A549 (cell line): ENCODE measurements at regions not wholly inside any gene's neighbourhood (a gene's known extent, or its start where the extent isn't known, plus 50 kb on each side); places are given as distances from the start of the nearest gene placed in this dataset.

Source experiments
- ATAC-seq, 2 experiments: fragments of 200-7000 bp in 1 of 2; fragments of >200 bp in 1 of 2; cut with Nextera tagmentation in 1 of 2; cut with Tn5 transposase in 1 of 2; 3 replicates each; pipeline versions ENCODE4 v1.8.0 to v1.9.1; 2018 to 2020; ENCODE audit warnings: mild to moderate bottlenecking in 1 of 2, moderate library complexity in 1 of 2
- CTCF ChIA-PET: fragments of 300-600 bp; sonication (Branson Sonifier 250); formaldehyde crosslinking; extraction: SDS; loops from one replicate; lab custom pipeline; 2021; ENCODE audit warnings: antibody characterized with exemption, inconsistent platforms; lab: Yijun Ruan, JAX
- POLR2A ChIA-PET: fragments of 350-600 bp; formaldehyde crosslinking; extraction: SDS; loops from one replicate; lab custom pipeline; 2021; ENCODE audit warnings: antibody characterized with exemption, inconsistent platforms; lab: Yijun Ruan, JAX
- DNase-seq, 2 experiments: peaks; one replicate each; pipeline versions ENCODE4 v3.0.0 to v3.0.0-alpha.2; 2011 to 2016; ENCODE audit warnings: low read depth in 1 of 2, low spot score in 1 of 2
- FAIRE-seq: peaks from 2 replicates; lab custom pipeline; 2011; peaks lifted over from hg19 to GRCh38; lab: Jason Lieb, UNC
- H3K27ac ChIP-seq, 2 experiments: fragments of >200 bp; sonication (Bioruptor Twin); formaldehyde crosslinking; 3 replicates each; pipeline ENCODE4 v1.5.1; 2016 to 2017
- H3K4me1 ChIP-seq: fragments of >200 bp; sonication (Bioruptor Twin); formaldehyde crosslinking; 3 replicates; pipeline ENCODE4 v1.6.1; 2016
- H3K4me2 ChIP-seq: fragments of >200 bp; sonication (Bioruptor Twin); formaldehyde crosslinking; 3 replicates; pipeline ENCODE4 v1.6.1; 2016
- H3K4me3 ChIP-seq: fragments of >200 bp; sonication (Bioruptor Twin); formaldehyde crosslinking; 3 replicates; pipeline ENCODE4 v1.5.1; 2016
- H3K9me3 ChIP-seq: fragments of >200 bp; sonication (Bioruptor Twin); formaldehyde crosslinking; 3 replicates; pipeline ENCODE4 v1.6.1; 2016
- ATOH8 ChIP-seq: fragments of 250-450 bp; sonication (Bioruptor Pico); IDR thresholded peaks from 2 replicates; pipeline ENCODE4 v1.5.0; 2020; ENCODE audit warnings: low read depth, mild to moderate bottlenecking, moderate library complexity
- CBX2 ChIP-seq: fragments of 200-600 bp; sonication (generic); IDR thresholded peaks from 2 replicates; pipeline ENCODE4 v1.6.1; 2016; ENCODE audit warnings: low read depth, mild to moderate bottlenecking, borderline replicate concordance
- CHD2 ChIP-seq: fragments of 150-350 bp; IDR thresholded peaks from 2 replicates; pipeline ENCODE4 v1.6.1; 2014; ENCODE audit warnings: low read length; ENCODE audit not compliant: partially characterized antibody
- CHD4 ChIP-seq: fragments of 200-600 bp; sonication (generic); IDR thresholded peaks from 2 replicates; pipeline ENCODE4 v1.6.1; 2016; ENCODE audit warnings: antibody characterized with exemption, mild to moderate bottlenecking, borderline replicate concordance
- CTCF ChIP-seq: fragments of >200 bp; sonication (Bioruptor Twin); formaldehyde crosslinking; IDR thresholded peaks from 3 replicates; pipeline ENCODE4 v1.5.1; 2016
- FOXS1 ChIP-seq: fragments of 250-450 bp; sonication (Bioruptor Pico); IDR thresholded peaks from 2 replicates; pipeline ENCODE4 v1.5.0; 2020; ENCODE audit warnings: mild to moderate bottlenecking, moderate library complexity
- HMGXB4 ChIP-seq: fragments of 250-450 bp; sonication (Bioruptor Pico); IDR thresholded peaks from 2 replicates; pipeline ENCODE4 v1.5.0; 2021; ENCODE audit warnings: mild to moderate bottlenecking, moderate library complexity, borderline replicate concordance
- HOXA7 ChIP-seq: fragments of 250-450 bp; sonication (Bioruptor Pico); IDR thresholded peaks from 2 replicates; pipeline ENCODE4 v1.5.0; 2020; ENCODE audit warnings: mild to moderate bottlenecking, moderate library complexity
- KDM5A ChIP-seq: fragments of 200-600 bp; sonication (generic); IDR thresholded peaks from 2 replicates; pipeline ENCODE4 v1.6.1; 2016; ENCODE audit warnings: antibody characterized with exemption, mild to moderate bottlenecking
- MAFK ChIP-seq: fragments of 450-650 bp; IDR thresholded peaks from 2 replicates; pipeline ENCODE4 v1.6.1; 2014; ENCODE audit not compliant: partially characterized antibody
- NFE2L2 ChIP-seq: fragments of 150-350 bp; conservative IDR thresholded peaks from 2 replicates; pipeline ENCODE4 v1.6.1; 2014; ENCODE audit warnings: low read length
- PBX3 ChIP-seq: IDR thresholded peaks from 2 replicates; pipeline ENCODE4 v1.6.1; 2012
- POLR2A ChIP-seq: IDR thresholded peaks from 2 replicates; pipeline ENCODE4 v1.6.1; 2012; ENCODE audit warnings: mild to moderate bottlenecking, low read length
- RARB ChIP-seq: fragments of 250-450 bp; sonication (Bioruptor Pico); IDR thresholded peaks from 2 replicates; pipeline ENCODE4 v1.8.0; 2021; ENCODE audit warnings: mild to moderate bottlenecking, moderate library complexity
- RCOR1 ChIP-seq: fragments of 150-350 bp; IDR thresholded peaks from 2 replicates; pipeline ENCODE4 v1.6.1; 2014; ENCODE audit warnings: antibody characterized with exemption, low read length, low read depth
- RFX5 ChIP-seq: fragments of 450-650 bp; IDR thresholded peaks from 2 replicates; pipeline ENCODE4 v1.7.1; 2014; ENCODE audit warnings: antibody characterized with exemption, mild to moderate bottlenecking, moderate library complexity
- RNF2 ChIP-seq: fragments of 200-600 bp; sonication (generic); IDR thresholded peaks from 2 replicates; pipeline ENCODE4 v1.6.1; 2016; ENCODE audit warnings: low read depth, mild to moderate bottlenecking, antibody characterized with exemption, moderate library complexity, borderline replicate concordance
- SREBF2 ChIP-seq: fragments of 450-650 bp; IDR thresholded peaks from 2 replicates; pipeline ENCODE4 v1.6.1; 2014; ENCODE audit warnings: mild to moderate bottlenecking, moderate library complexity
- TP53 ChIP-seq: fragments of 250-450 bp; sonication (Bioruptor Pico); IDR thresholded peaks from 2 replicates; pipeline ENCODE4 v1.5.0; 2021; ENCODE audit warnings: mild to moderate bottlenecking, moderate library complexity
- ZC3H11A ChIP-seq: fragments of 450-650 bp; IDR thresholded peaks from 2 replicates; pipeline ENCODE4 v1.6.1; 2014; ENCODE audit warnings: antibody characterized with exemption, mild to moderate bottlenecking
- ZSCAN20 ChIP-seq: fragments of 250-450 bp; sonication (Bioruptor Pico); IDR thresholded peaks from 2 replicates; pipeline ENCODE4 v1.8.0; 2022; ENCODE audit warnings: mild to moderate bottlenecking, moderate library complexity
- WGBS: methylation state at CpG from one replicate; pipeline ENCODE4 v1.1.6; 2017; ENCODE audit errors: missing lambda C conversion rate; 5-methylcytosine and 5-hydroxymethylcytosine counted together
- TF ChIP-seq, protein P1 (sequence below): IDR thresholded peaks from 2 replicates; pipeline ENCODE4 v1.6.1; 2012
- TF ChIP-seq, protein P2 (sequence below): fragments of 150-350 bp; IDR thresholded peaks from 2 replicates; pipeline ENCODE4 v1.6.1; 2014; ENCODE audit warnings: low read depth, mild to moderate bottlenecking, low read length

GRCh38 chr4:60223208-60223923 is 976.8 kb upstream of the ADGRL3 start (continued):
- TF ChIP-seq, protein P1, sequence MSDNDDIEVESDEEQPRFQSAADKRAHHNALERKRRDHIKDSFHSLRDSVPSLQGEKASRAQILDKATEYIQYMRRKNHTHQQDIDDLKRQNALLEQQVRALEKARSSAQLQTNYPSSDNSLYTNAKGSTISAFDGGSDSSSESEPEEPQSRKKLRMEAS = no peak

DNA sequence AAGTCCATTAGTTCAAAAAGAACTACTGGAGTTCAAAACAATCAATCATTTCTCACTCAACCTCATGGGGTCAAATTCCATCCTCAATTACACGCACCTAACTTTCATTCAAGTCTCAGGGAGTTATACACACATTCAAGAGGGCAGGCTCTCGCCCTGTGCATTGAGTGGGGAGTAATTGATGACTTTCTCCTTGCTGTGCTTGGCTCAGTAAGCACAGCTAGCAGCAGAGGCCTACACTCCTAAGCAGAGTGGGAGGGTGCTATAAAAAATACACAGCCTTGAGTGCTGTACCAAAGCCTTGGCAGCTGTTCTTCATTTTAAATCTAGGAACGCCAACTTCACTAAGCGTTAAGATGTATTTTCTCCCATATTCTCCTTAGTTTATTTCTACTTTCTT is 958.3 kb upstream of the ADGRL3 start:
- Histone ChIP-seq H3K4me2 (no peak overlapping the region), H3K4me1 (no peaks in the 10 kb centered on the region), H3K9me3 (no peaks in the 10 kb centered on the region), H3K4me3 (no peak overlapping the region), H3K27ac (no peak overlapping the region)
- no peak for TF ChIP-seq PBX3
- TF ChIP-seq FOXS1 (CRISPR knock-in tag) = no peak
- TF ChIP-seq ZC3H11A = no peak
- no peak for TF ChIP-seq ATOH8 (CRISPR knock-in tag)
- no peak for TF ChIP-seq KDM5A
- no peak for TF ChIP-seq RNF2
- no peak for TF ChIP-seq CTCF
- TF ChIP-seq TP53 (CRISPR knock-in tag) = no peak
- no peak for TF ChIP-seq HMGXB4
- ATAC-seq (no peak), FAIRE-seq (no peak), DNase-seq (no peak)
- POLR2A ChIA-PET = no interaction called here
- CTCF ChIA-PET = no interaction called here
- 47% methylated on average over 4 of the region's 4 CpGs for WGBS

GRCh38 chr4:60249784-60250183 is 950.3 kb upstream of the ADGRL3 start:
- CTCF ChIA-PET = no interaction called here
- ATAC-seq (no peak), FAIRE-seq (no peak), DNase-seq (no peak)
- Histone ChIP-seq H3K27ac (no peak overlapping the region), H3K4me1 (no peaks in the 10 kb centered on the region), H3K4me3 (no peak overlapping the region), H3K9me3 (no peaks in the 10 kb centered on the region), H3K4me2 (no peak overlapping the region)
- WGBS = 59% methylated on average over 1 of the region's 1 CpG
- POLR2A ChIA-PET = no interaction called here
- no peak for TF ChIP-seq HOXA7 (CRISPR knock-in tag)
- no peak for TF ChIP-seq RCOR1
- TF ChIP-seq CHD2 = no peak
- no peak for TF ChIP-seq RFX5
- TF ChIP-seq RNF2 = no peak
- TF ChIP-seq CHD4 = no peak
- no peak for TF ChIP-seq NFE2L2
- TF ChIP-seq MAFK = no peak
- TF ChIP-seq POLR2A = no peak
- no peak for TF ChIP-seq ZSCAN20 (CRISPR knock-in tag)
- TF ChIP-seq KDM5A = no peak
- TF ChIP-seq HMGXB4 = no peak
- no peak for TF ChIP-seq SREBF2
- TF ChIP-seq, protein P2, sequence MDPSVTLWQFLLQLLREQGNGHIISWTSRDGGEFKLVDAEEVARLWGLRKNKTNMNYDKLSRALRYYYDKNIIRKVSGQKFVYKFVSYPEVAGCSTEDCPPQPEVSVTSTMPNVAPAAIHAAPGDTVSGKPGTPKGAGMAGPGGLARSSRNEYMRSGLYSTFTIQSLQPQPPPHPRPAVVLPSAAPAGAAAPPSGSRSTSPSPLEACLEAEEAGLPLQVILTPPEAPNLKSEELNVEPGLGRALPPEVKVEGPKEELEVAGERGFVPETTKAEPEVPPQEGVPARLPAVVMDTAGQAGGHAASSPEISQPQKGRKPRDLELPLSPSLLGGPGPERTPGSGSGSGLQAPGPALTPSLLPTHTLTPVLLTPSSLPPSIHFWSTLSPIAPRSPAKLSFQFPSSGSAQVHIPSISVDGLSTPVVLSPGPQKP = no peak
- TF ChIP-seq CTCF = no peak
- TF ChIP-seq ZC3H11A = no peak
- no peak for TF ChIP-seq CBX2
- no peak for TF ChIP-seq RARB (CRISPR knock-in tag)
